Globus pallidus (tissue), 1 donor: ENCODE measurements at regions not wholly inside any gene's neighbourhood (a gene's known extent, or its start where the extent isn't known, plus 50 kb on each side); places are given as distances from the start of the nearest gene placed in this dataset.
"Not testable (repeated sequence)": the region's sequence is repeated elsewhere in the genome, so short reads cannot be mapped to it uniquely, and the experiment has no call there.

Experiments
- DNase-seq: peaks from one replicate; pipeline ENCODE4 v3.0.0-alpha.2; 2015; ENCODE audit warnings: low spot score

GRCh38 chr17:72175787-72176515 is 55.1 kb downstream of the SOX9 start:
- no peak for DNase-seq

GRCh38 chr17:72176516-72176851 is 55.7 kb downstream of the SOX9 start:
- no peak for DNase-seq

GRCh38 chr17:72176951-72177660 is 56.3 kb downstream of the SOX9 start:
- no peak for DNase-seq

GRCh38 chr17:72177738-72178137 is 56.9 kb downstream of the SOX9 start:
- no peak for DNase-seq

- DNase-seq: peak; percentile 56
These were observed 61.6 kb downstream of the SOX9 start for GRCh38 chr17:72182371-72182873.

- DNase-seq: no peak
These were observed 62.4 kb downstream of the SOX9 start for GRCh38 chr17:72183194-72183685.

GRCh38 chr17:72184805-72185204 is 64.0 kb downstream of the SOX9 start:
- no peak for DNase-seq

GRCh38 chr17:72185564-72185963 is 64.7 kb downstream of the SOX9 start:
- no peak for DNase-seq

- DNase-seq: no peak
These were observed 66.7 kb downstream of the SOX9 start for GRCh38 chr17:72187556-72187955.

- no peak for DNase-seq
These were observed 68.0 kb downstream of the SOX9 start for GRCh38 chr17:72188801-72189200.

- DNase-seq: no peak
These were observed 69.2 kb downstream of the SOX9 start for GRCh38 chr17:72189768-72190593.

GRCh38 chr17:72191356-72191755 is 70.5 kb downstream of the SOX9 start:
- DNase-seq: no peak

- no peak for DNase-seq
These were observed 71.3 kb downstream of the SOX9 start for GRCh38 chr17:72191921-72192799.

GRCh38 chr17:72192800-72193192 is 72.0 kb downstream of the SOX9 start:
- DNase-seq: no peak

GRCh38 chr17:72193391-72194106 is 72.7 kb downstream of the SOX9 start:
- no peak for DNase-seq

- DNase-seq: not testable (repeated sequence)
These were observed 73.3 kb downstream of the SOX9 start for GRCh38 chr17:72194107-72194440.

- DNase-seq: no peak
These were observed 78.4 kb downstream of the SOX9 start for GRCh38 chr17:72199256-72199655.

GRCh38 chr17:72204742-72205141 is 83.9 kb downstream of the SOX9 start:
- no peak for DNase-seq

GRCh38 chr17:72205357-72205756 is 84.5 kb downstream of the SOX9 start:
- peak; percentile 52 for DNase-seq

GRCh38 chr17:72205822-72206221 is 85.0 kb downstream of the SOX9 start:
- DNase-seq: no peak

GRCh38 chr17:72206376-72206775 is 85.6 kb downstream of the SOX9 start:
- no peak for DNase-seq
